BE2C (cell line): ENCODE measurements at regions not wholly inside any gene's neighbourhood (a gene's known extent, or its start where the extent isn't known, plus 50 kb on each side); places are given as distances from the start of the nearest gene placed in this dataset.
"Not testable (repeated sequence)": the region's sequence is repeated elsewhere in the genome, so short reads cannot be mapped to it uniquely, and the experiment has no call there.

Experiments used
- DNase-seq: peaks from one replicate; pipeline ENCODE4 v3.0.0-alpha.2; 2020
- H3K27me3 ChIP-seq: fragments of 250-450 bp; sonication (Bioruptor Pico); 2 replicates; pipeline ENCODE4 v1.5.1; 2020; ENCODE audit warnings: mild to moderate bottlenecking
- H3K36me3 ChIP-seq: fragments of 250-450 bp; sonication (Bioruptor Pico); 2 replicates; pipeline ENCODE4 v1.5.1; 2020; ENCODE audit warnings: mild to moderate bottlenecking
- H3K4me1 ChIP-seq: fragments of 250-450 bp; sonication (Bioruptor Pico); 2 replicates; pipeline ENCODE4 v1.5.1; 2020
- H3K4me3 ChIP-seq: 2 replicates; pipeline ENCODE4 v1.5.1; 2011; ENCODE audit warnings: low read depth, low read length
- H3K9me3 ChIP-seq: fragments of 250-450 bp; sonication (Bioruptor Pico); 2 replicates; pipeline ENCODE4 v1.5.1; 2020
- CTCF ChIP-seq: IDR thresholded peaks from 2 replicates; pipeline ENCODE4 v1.5.1; 2012; ENCODE audit warnings: mild to moderate bottlenecking, low read depth, low read length

GRCh38 chr16:59634951-59635350, 900.8 kb upstream of the GOT2 start:
- no peak for DNase-seq
- Histone ChIP-seq H3K27me3 (no peaks in the 10 kb centered on the region), H3K9me3 (no peaks in the 10 kb centered on the region), H3K4me3 (no peak overlapping the region), H3K36me3 (no peaks in the 10 kb centered on the region), H3K4me1 (no peaks in the 10 kb centered on the region)
- no peak for TF ChIP-seq CTCF

DNA sequence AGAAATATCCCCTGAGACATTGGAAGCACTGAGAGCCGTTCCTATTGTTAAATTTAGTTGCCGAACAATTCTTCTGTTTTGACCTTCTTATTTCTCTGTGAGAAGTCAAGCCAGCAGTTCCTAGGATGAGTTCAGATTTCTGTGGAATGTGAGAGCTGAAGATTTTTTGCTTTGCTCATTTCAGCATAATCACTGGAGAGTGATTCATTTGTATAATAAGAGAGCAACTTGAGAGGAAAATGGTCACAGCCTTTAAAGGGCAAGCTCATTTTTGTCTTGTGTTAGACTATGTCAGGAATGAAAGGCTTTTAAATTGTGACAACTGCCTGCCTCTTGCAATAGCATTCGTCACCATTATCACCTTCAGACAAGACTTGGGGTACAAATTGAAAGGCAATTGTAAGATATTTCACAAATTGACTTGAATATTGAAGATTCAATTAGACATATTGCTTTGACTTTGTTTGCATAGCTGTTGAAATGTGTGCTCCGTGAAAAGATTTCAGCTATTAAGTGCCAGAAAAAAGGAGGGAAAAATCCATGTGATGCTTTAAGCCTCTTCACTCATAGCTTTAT, 900.0 kb upstream of the GOT2 start:
- H3K9me3 ChIP-seq: no peaks in the 10 kb centered on the region
- H3K36me3 ChIP-seq: no peaks in the 10 kb centered on the region
- TF ChIP-seq CTCF: no peak
- no peak overlapping the region for H3K4me3 ChIP-seq
- H3K27me3 ChIP-seq: no peaks in the 10 kb centered on the region
- no peaks in the 10 kb centered on the region for H3K4me1 ChIP-seq
- no peak for DNase-seq

GRCh38 chr16:59632276-59632855, 898.2 kb upstream of the GOT2 start:
- H3K4me1 ChIP-seq: no peaks in the 10 kb centered on the region
- DNase-seq: no peak
- no peaks in the 10 kb centered on the region for H3K36me3 ChIP-seq
- H3K27me3 ChIP-seq: no peaks in the 10 kb centered on the region
- no peaks in the 10 kb centered on the region for H3K9me3 ChIP-seq
- no peak overlapping the region for H3K4me3 ChIP-seq
- TF ChIP-seq CTCF: no peak

- not testable (repeated sequence) for DNase-seq, H3K36me3 ChIP-seq, H3K9me3 ChIP-seq, H3K27me3 ChIP-seq, H3K4me3 ChIP-seq, H3K4me1 ChIP-seq
These were observed 890.3 kb upstream of the GOT2 start for GRCh38 chr16:59624381-59624780.

GRCh38 chr16:59614466-59615240, 880.5 kb upstream of the GOT2 start:
- no peaks in the 10 kb centered on the region for H3K27me3 ChIP-seq
- H3K9me3 ChIP-seq: no peaks in the 10 kb centered on the region; the same call in 1 of the 2 replicates
- H3K4me1 ChIP-seq: no peaks in the 10 kb centered on the region
- TF ChIP-seq CTCF: no peak
- DNase-seq: no peak
- no peak overlapping the region for H3K4me3 ChIP-seq
- H3K36me3 ChIP-seq: no peaks in the 10 kb centered on the region

- H3K9me3 ChIP-seq, H3K27me3 ChIP-seq, DNase-seq, H3K4me3 ChIP-seq, H3K4me1 ChIP-seq, H3K36me3 ChIP-seq: not testable (repeated sequence)
These were observed 878.9 kb upstream of the GOT2 start for GRCh38 chr16:59612910-59613620.

GRCh38 chr16:59612094-59612493, 878.0 kb upstream of the GOT2 start:
- no peak overlapping the region for H3K4me3 ChIP-seq
- H3K27me3 ChIP-seq: no peaks in the 10 kb centered on the region
- TF ChIP-seq CTCF: no peak
- no peaks in the 10 kb centered on the region for H3K36me3 ChIP-seq
- no peaks in the 10 kb centered on the region for H3K4me1 ChIP-seq
- no peak for DNase-seq
- H3K9me3 ChIP-seq: no peaks in the 10 kb centered on the region
